Aorta (tissue), 5 donors: ENCODE measurements at regions not wholly inside any gene's neighbourhood (a gene's known extent, or its start where the extent isn't known, plus 50 kb on each side); places are given as distances from the start of the nearest gene placed in this dataset.

Experiments
- ATAC-seq: fragments of 200-7000 bp; cut with Tn5 transposase; one replicate; pipeline ENCODE4 v1.9.1; 2022; ENCODE audit warnings: moderate library complexity; ENCODE audit not compliant: low FRiP score
- DNase-seq, 2 donors: peaks; one replicate each; pipeline ENCODE4 v3.0.0-alpha.2; 2020
- H3K27ac ChIP-seq, 2 donors: one replicate each; pipeline ENCODE4 v1.5.1; 2013; ENCODE audit warnings: low read length in 2 of 2, mild to moderate bottlenecking in 2 of 2, moderate library complexity in 2 of 2, control low read depth in 1 of 2, inconsistent platforms in 1 of 2, low read depth in 1 of 2
- H3K27me3 ChIP-seq, 2 donors: one replicate each; pipeline ENCODE4 v1.6.1; 2013; ENCODE audit warnings: control low read depth in 1 of 2, low read length in 1 of 2, mild to moderate bottlenecking in 1 of 2, moderate library complexity in 1 of 2; ENCODE audit not compliant: insufficient read depth in 2 of 2, control insufficient read depth in 1 of 2
- H3K36me3 ChIP-seq, 2 donors: one replicate each; pipeline ENCODE4 v1.6.1; 2013; ENCODE audit warnings: control low read depth in 1 of 2, low read length in 1 of 2, mild to moderate bottlenecking in 1 of 2; ENCODE audit not compliant: insufficient read depth in 2 of 2, control insufficient read depth in 1 of 2
- H3K4me1 ChIP-seq, 2 donors: one replicate each; pipeline ENCODE4 v1.6.1; 2013; ENCODE audit warnings: low read length in 2 of 2, control low read depth in 1 of 2, mild to moderate bottlenecking in 1 of 2, moderate library complexity in 1 of 2; ENCODE audit not compliant: insufficient read depth in 2 of 2, control insufficient read depth in 1 of 2
- H3K4me3 ChIP-seq, 2 donors: one replicate each; pipeline ENCODE4 v1.5.1; 2013; ENCODE audit warnings: low read length in 2 of 2, control low read depth in 1 of 2, mild to moderate bottlenecking in 1 of 2
- H3K9me3 ChIP-seq: one replicate; pipeline ENCODE4 v1.6.1; 2013; ENCODE audit warnings: mild to moderate bottlenecking, low read length; ENCODE audit not compliant: control insufficient read depth
- WGBS, 2 donors: extraction: QIAGEN DNeasy Blood & Tissue Kit; methylation state at CpG; one replicate each; pipeline ENCODE4 v1.1.7; 2013; 5-methylcytosine and 5-hydroxymethylcytosine counted together
- intact Hi-C, 2 donors: fragments of 100-400 bp; cut with DNase I; formaldehyde crosslinking; loops; one replicate each; pipeline versions ENCODE4 v1.14.2 to v1.15.0; 2022
- donor health status: healthy with polysubstance abuse.
- donor health status: Bipolar disorder and iron deficiency.
- donor health status: DM: no; HTN: no; CAD: no.
- donor health status: DM: no; HTN: no; CAD: no.
- donor health status: DM: yes; HTN: yes; CAD: no.

- ATAC-seq (no peak), DNase-seq (no peak)
- H3K27me3 ChIP-seq, result no peaks in the 10 kb centered on the region
- peaks cover 0 to 2% of the 10 kb centered on the region in 2 donors for H3K4me1 ChIP-seq
- WGBS, 2 donors, result 93 to 96% methylated on average over 8 of the region's 8 CpGs
- H3K36me3 ChIP-seq, result no peaks in the 10 kb centered on the region
- no peak overlapping the region for H3K4me3 ChIP-seq
- intact Hi-C loops, result no loop called here
- no peak overlapping the region for H3K27ac ChIP-seq
- no peaks in the 10 kb centered on the region for H3K9me3 ChIP-seq
Measured at GRCh38 chr16:13808102-13808501, 111.9 kb upstream of the ERCC4 start.

GRCh38 chr16:13809765-13810164, 110.2 kb upstream of the ERCC4 start:
- intact Hi-C loops, result no loop called here
- ATAC-seq, result no peak

GRCh38 chr16:13811834-13812233, 108.1 kb upstream of the ERCC4 start:
- H3K36me3 ChIP-seq, result no peaks in the 10 kb centered on the region
- intact Hi-C loops, result no loop called here
- WGBS, 2 donors, result 87 to 89% methylated on average over 3 of the region's 3 CpGs
- H3K9me3 ChIP-seq, result no peaks in the 10 kb centered on the region
- no peak for DNase-seq
- no peaks in the 10 kb centered on the region for H3K27me3 ChIP-seq
- no peak overlapping the region for H3K27ac ChIP-seq
- H3K4me1 ChIP-seq, result peaks cover 0 to 2% of the 10 kb centered on the region in 2 donors
- H3K4me3 ChIP-seq, result no peak overlapping the region
- ATAC-seq, result no peak

More at GRCh38 chr16:13809765-13810164, 110.2 kb upstream of the ERCC4 start:
- no peak for DNase-seq
- H3K27ac ChIP-seq, result no peak overlapping the region
- H3K27me3 ChIP-seq, result no peaks in the 10 kb centered on the region
- H3K4me1 ChIP-seq, result peaks cover 0 to 2% of the 10 kb centered on the region in 2 donors
- no peak overlapping the region for H3K4me3 ChIP-seq
- H3K9me3 ChIP-seq, result no peaks in the 10 kb centered on the region
- no peaks in the 10 kb centered on the region for H3K36me3 ChIP-seq

- Histone ChIP-seq H3K9me3 (no peaks in the 10 kb centered on the region), H3K27me3 (no peaks in the 10 kb centered on the region), H3K4me1 (no peaks in the 10 kb centered on the region), H3K4me3 (no peak overlapping the region), H3K27ac (no peak overlapping the region), H3K36me3 (no peaks in the 10 kb centered on the region)
- DNase-seq (no peak), ATAC-seq (no peak)
- intact Hi-C loops, result no loop called here
Measured at GRCh38 chr16:13816701-13817100, 103.3 kb upstream of the ERCC4 start.

GRCh38 chr16:13823501-13823900, 96.5 kb upstream of the ERCC4 start:
- peak in 1 of 2 donors; percentile 52 for DNase-seq
- WGBS, 2 donors, result 1 to 4% methylated on average over 6 of the region's 6 CpGs
- ATAC-seq, result peak; percentile 22
- Histone ChIP-seq H3K27ac (no peak overlapping the region), H3K4me3 (no peak overlapping the region), H3K36me3 (no peaks in the 10 kb centered on the region), H3K27me3 (no peaks in the 10 kb centered on the region), H3K4me1 (peaks cover 2 to 5% of the 10 kb centered on the region in 2 donors), H3K9me3 (no peaks in the 10 kb centered on the region)
- intact Hi-C loops, result no loop called here

- intact Hi-C loops, result no loop called here
- Histone ChIP-seq H3K27me3 (no peaks in the 10 kb centered on the region), H3K9me3 (no peaks in the 10 kb centered on the region), H3K27ac (peak overlapping the region in 1 of 2 donors; percentile 9), H3K4me3 (no peak overlapping the region), H3K4me1 (peaks cover 5 to 7% of the 10 kb centered on the region in 2 donors), H3K36me3 (no peaks in the 10 kb centered on the region)
- WGBS, 2 donors, result 36% methylated on average over 7 of the region's 7 CpGs
- DNase-seq, result no peak
- ATAC-seq, result no peak
Measured at GRCh38 chr16:13829697-13830299, 90.2 kb upstream of the ERCC4 start.

- DNase-seq (no peak), ATAC-seq (no peak)
- Histone ChIP-seq H3K27ac (no peak overlapping the region), H3K9me3 (no peaks in the 10 kb centered on the region), H3K27me3 (no peaks in the 10 kb centered on the region), H3K36me3 (no peaks in the 10 kb centered on the region), H3K4me1 (peaks cover 4 to 6% of the 10 kb centered on the region in 2 donors), H3K4me3 (no peak overlapping the region)
- WGBS, 2 donors, result 50 to 54% methylated on average over 2 of the region's 2 CpGs
- intact Hi-C loops, result no loop called here
Measured at GRCh38 chr16:13833515-13833914, 86.4 kb upstream of the ERCC4 start.

- Histone ChIP-seq H3K27me3 (no peaks in the 10 kb centered on the region), H3K27ac (peak overlapping the region in 1 of 2 donors; percentile 25), H3K36me3 (no peaks in the 10 kb centered on the region), H3K9me3 (no peaks in the 10 kb centered on the region), H3K4me3 (no peak overlapping the region), H3K4me1 (peaks cover 4 to 5% of the 10 kb centered on the region in 2 donors)
- DNase-seq (no peak), ATAC-seq (no peak)
- intact Hi-C loops, result no loop called here
- 3 to 10% methylated on average over 4 of the region's 4 CpGs for WGBS, 2 donors
Measured at GRCh38 chr16:13835387-13835786, 84.6 kb upstream of the ERCC4 start.

- Histone ChIP-seq H3K4me3 (no peak overlapping the region), H3K9me3 (no peaks in the 10 kb centered on the region), H3K36me3 (no peaks in the 10 kb centered on the region), H3K27ac (no peak overlapping the region), H3K27me3 (no peaks in the 10 kb centered on the region), H3K4me1 (peaks cover 4 to 5% of the 10 kb centered on the region in 2 donors)
- ATAC-seq, result no peak
- no peak for DNase-seq
- intact Hi-C loops, result no loop called here
- 60 to 66% methylated on average over 13 of the region's 13 CpGs for WGBS, 2 donors
Measured at GRCh38 chr16:13835935-13836730, 83.8 kb upstream of the ERCC4 start.
